Mucosa of stomach (tissue), 1 donor: ENCODE measurements at regions not wholly inside any gene's neighbourhood (a gene's known extent, or its start where the extent isn't known, plus 50 kb on each side); places are given as distances from the start of the nearest gene placed in this dataset.
"Not testable (repeated sequence)": the region's sequence is repeated elsewhere in the genome, so short reads cannot be mapped to it uniquely, and the experiment has no call there.

Source experiments
- H3K27me3 ChIP-seq: one replicate; pipeline ENCODE4 v1.7.0; 2013; ENCODE audit warnings: mild to moderate bottlenecking, low read length; ENCODE audit not compliant: control insufficient read depth, insufficient read depth
- H3K36me3 ChIP-seq: one replicate; pipeline ENCODE4 v1.7.0; 2013; ENCODE audit warnings: low read length; ENCODE audit not compliant: control insufficient read depth, insufficient read depth
- H3K4me1 ChIP-seq: one replicate; pipeline ENCODE4 v1.7.0; 2013; ENCODE audit warnings: mild to moderate bottlenecking, low read length; ENCODE audit not compliant: control insufficient read depth, insufficient read depth
- H3K4me3 ChIP-seq: one replicate; pipeline ENCODE4 v1.7.0; 2013; ENCODE audit warnings: low read length
- H3K9ac ChIP-seq: one replicate; pipeline ENCODE4 v1.7.0; 2013; ENCODE audit warnings: mild to moderate bottlenecking, low read length, moderate library complexity
- H3K9me3 ChIP-seq: one replicate; pipeline ENCODE4 v1.7.0; 2013; ENCODE audit warnings: mild to moderate bottlenecking, low read length, moderate library complexity; ENCODE audit not compliant: control insufficient read depth
- donor health status: Pancreatic carcinoma.

- no peaks in the 10 kb centered on the region for H3K27me3 ChIP-seq
- no peak overlapping the region for H3K9ac ChIP-seq
- no peaks in the 10 kb centered on the region for H3K4me1 ChIP-seq
- no peak overlapping the region for H3K4me3 ChIP-seq
- no peaks in the 10 kb centered on the region for H3K9me3 ChIP-seq
- H3K36me3 ChIP-seq, result no peaks in the 10 kb centered on the region
Observed at GRCh38 chr19:28542394-28543243, 670.3 kb downstream of the UQCRFS1 start.

- Histone ChIP-seq H3K9me3 (no peaks in the 10 kb centered on the region), H3K4me3 (no peak overlapping the region), H3K27me3 (no peaks in the 10 kb centered on the region), H3K36me3 (no peaks in the 10 kb centered on the region), H3K9ac (no peak overlapping the region), H3K4me1 (no peaks in the 10 kb centered on the region)
Observed at GRCh38 chr19:28541602-28542393, 671.2 kb downstream of the UQCRFS1 start.

GRCh38 chr19:28541029-28541428 is 671.9 kb downstream of the UQCRFS1 start:
- no peak overlapping the region for H3K9ac ChIP-seq
- H3K4me3 ChIP-seq, result no peak overlapping the region
- no peaks in the 10 kb centered on the region for H3K9me3 ChIP-seq
- no peaks in the 10 kb centered on the region for H3K27me3 ChIP-seq
- H3K4me1 ChIP-seq, result no peaks in the 10 kb centered on the region
- H3K36me3 ChIP-seq, result no peaks in the 10 kb centered on the region

- H3K9me3 ChIP-seq, H3K36me3 ChIP-seq, H3K9ac ChIP-seq, H3K4me3 ChIP-seq, H3K4me1 ChIP-seq, H3K27me3 ChIP-seq: not testable (repeated sequence)
Observed at GRCh38 chr19:28540385-28540784, 672.6 kb downstream of the UQCRFS1 start.

GRCh38 chr19:28539759-28540158 is 673.2 kb downstream of the UQCRFS1 start:
- no peaks in the 10 kb centered on the region for H3K4me1 ChIP-seq
- no peak overlapping the region for H3K4me3 ChIP-seq
- H3K9me3 ChIP-seq, result no peaks in the 10 kb centered on the region
- H3K9ac ChIP-seq, result no peak overlapping the region
- H3K36me3 ChIP-seq, result no peaks in the 10 kb centered on the region
- no peaks in the 10 kb centered on the region for H3K27me3 ChIP-seq

GRCh38 chr19:28538579-28538978 is 674.4 kb downstream of the UQCRFS1 start:
- not testable (repeated sequence) for H3K4me3 ChIP-seq, H3K27me3 ChIP-seq, H3K4me1 ChIP-seq, H3K36me3 ChIP-seq, H3K9me3 ChIP-seq, H3K9ac ChIP-seq

GRCh38 chr19:28537896-28538295 is 675.1 kb downstream of the UQCRFS1 start:
- Histone ChIP-seq H3K9ac (no peak overlapping the region), H3K27me3 (no peaks in the 10 kb centered on the region), H3K4me1 (no peaks in the 10 kb centered on the region), H3K36me3 (no peaks in the 10 kb centered on the region), H3K4me3 (no peak overlapping the region), H3K9me3 (no peaks in the 10 kb centered on the region)

GRCh38 chr19:28537079-28537478 is 675.9 kb downstream of the UQCRFS1 start:
- Histone ChIP-seq H3K27me3 (no peaks in the 10 kb centered on the region), H3K9me3 (no peaks in the 10 kb centered on the region), H3K4me3 (no peak overlapping the region), H3K9ac (no peak overlapping the region), H3K4me1 (no peaks in the 10 kb centered on the region), H3K36me3 (no peaks in the 10 kb centered on the region)

GRCh38 chr19:28535352-28535775 is 677.6 kb downstream of the UQCRFS1 start:
- H3K9me3 ChIP-seq, result no peaks in the 10 kb centered on the region
- no peak overlapping the region for H3K9ac ChIP-seq
- H3K4me1 ChIP-seq, result no peaks in the 10 kb centered on the region
- no peaks in the 10 kb centered on the region for H3K27me3 ChIP-seq
- no peak overlapping the region for H3K4me3 ChIP-seq
- H3K36me3 ChIP-seq, result no peaks in the 10 kb centered on the region

- no peak overlapping the region for H3K4me3 ChIP-seq
- H3K4me1 ChIP-seq, result no peaks in the 10 kb centered on the region
- H3K9ac ChIP-seq, result no peak overlapping the region
- H3K9me3 ChIP-seq, result no peaks in the 10 kb centered on the region
- H3K36me3 ChIP-seq, result no peaks in the 10 kb centered on the region
- no peaks in the 10 kb centered on the region for H3K27me3 ChIP-seq
Observed at GRCh38 chr19:28534766-28535351, 678.1 kb downstream of the UQCRFS1 start.

- Histone ChIP-seq H3K9me3 (no peaks in the 10 kb centered on the region), H3K27me3 (no peaks in the 10 kb centered on the region), H3K4me1 (no peaks in the 10 kb centered on the region), H3K36me3 (no peaks in the 10 kb centered on the region), H3K9ac (no peak overlapping the region), H3K4me3 (no peak overlapping the region)
Observed at GRCh38 chr19:28532765-28533341, 680.1 kb downstream of the UQCRFS1 start.

GRCh38 chr19:28531979-28532378 is 681.0 kb downstream of the UQCRFS1 start:
- no peaks in the 10 kb centered on the region for H3K4me1 ChIP-seq
- no peaks in the 10 kb centered on the region for H3K36me3 ChIP-seq

More at GRCh38 chr19:28531979-28532378, 681.0 kb downstream of the UQCRFS1 start:
- H3K9ac ChIP-seq, result no peak overlapping the region
- no peak overlapping the region for H3K4me3 ChIP-seq
- no peaks in the 10 kb centered on the region for H3K9me3 ChIP-seq
- no peaks in the 10 kb centered on the region for H3K27me3 ChIP-seq
